HepG2 (cell line): ENCODE measurements at regions not wholly inside any gene's neighbourhood (a gene's known extent, or its start where the extent isn't known, plus 50 kb on each side); places are given as distances from the start of the nearest gene placed in this dataset.

Experiments used
- ATAC-seq: fragments of 200-7000 bp; cut with Tn5 transposase; 3 replicates; pipeline ENCODE4 v1.9.1; 2020; ENCODE audit warnings: mild to moderate bottlenecking, moderate library complexity
- BruUV-seq: library from RNA; stranded (reverse); fragments of 400-500 nt; replicated peaks from 2 replicates; lab custom pipeline; 2021; lab: Mats Ljungman, UMichigan
- CTCF ChIA-PET: fragments of 300-600 bp; formaldehyde crosslinking; extraction: SDS; loops from one replicate; lab custom pipeline; 2021; ENCODE audit warnings: low total read pairs, inconsistent platforms, low intra/inter-chr PET ratio; lab: Yijun Ruan, JAX
- POLR2A ChIA-PET: fragments of 350-600 bp; sonication (Branson Sonifier 250); formaldehyde crosslinking; loops from one replicate; lab custom pipeline; 2020; ENCODE audit warnings: antibody characterized with exemption, inconsistent platforms; lab: Yijun Ruan, JAX
- DNase-seq: peaks from one replicate; pipeline ENCODE4 v3.0.0-alpha.2; 2015; ENCODE audit warnings: low spot score
- FAIRE-seq: peaks from 3 replicates; lab custom pipeline; 2011; peaks lifted over from hg19 to GRCh38; lab: Jason Lieb, UNC
- H2AFZ ChIP-seq: one replicate; pipeline ENCODE4 v1.6.1; 2011; ENCODE audit warnings: low read length, inconsistent platforms
- H3K27ac ChIP-seq: fragments of 300-600 bp; 3 replicates; pipeline ENCODE4 v1.8.0; 2011; ENCODE audit warnings: mixed run types, mild to moderate bottlenecking, mixed read lengths, low read length, inconsistent platforms; ENCODE audit not compliant: insufficient read depth; ENCODE audit errors: extremely low read length
- H3K27me3 ChIP-seq, 2 experiments: fragments of 200-600 bp in 1 of 2; 2 replicates in 1 of 2; 3 replicates in 1 of 2; pipeline versions ENCODE4 v1.6.0 to v1.8.0; 2011; ENCODE audit warnings: low read length in 2 of 2, mild to moderate bottlenecking in 2 of 2, moderate library complexity in 2 of 2, inconsistent platforms in 1 of 2; ENCODE audit not compliant: insufficient read depth in 2 of 2, control insufficient read depth in 1 of 2
- H3K36me3 ChIP-seq, 2 experiments: fragments of 200-600 bp in 1 of 2; replicated peaks in 1 of 2; 2 replicates in 1 of 2; 3 replicates in 1 of 2; pipeline versions ENCODE4 v1.5.1 to v1.8.0; 2011; ENCODE audit warnings: low read length in 2 of 2, inconsistent platforms in 1 of 2; ENCODE audit not compliant: insufficient read depth in 2 of 2, control insufficient read depth in 1 of 2
- H3K4me1 ChIP-seq: 2 replicates; pipeline ENCODE4 v1.5.1; 2012; ENCODE audit warnings: low read length, inconsistent platforms; ENCODE audit not compliant: insufficient read depth
- H3K4me2 ChIP-seq: 2 replicates; pipeline ENCODE4 v1.6.0; 2011; ENCODE audit warnings: low read depth, low read length, inconsistent platforms
- H3K4me3 ChIP-seq, 3 experiments: fragments of 200-600 bp in 1 of 3; sonication (generic), shearing (Covaris generic) in 1 of 3; replicated peaks in 1 of 3; 2 replicates each; pipeline ENCODE4 v1.5.1; 2011 to 2016; ENCODE audit warnings: low read length in 3 of 3, inconsistent platforms in 2 of 3, low read depth in 2 of 3, mild to moderate bottlenecking in 2 of 3, control low read depth in 1 of 3, mixed read lengths in 1 of 3; ENCODE audit not compliant: insufficient read depth in 1 of 3
- H3K79me2 ChIP-seq: one replicate; pipeline ENCODE4 v1.6.1; 2011; ENCODE audit warnings: low read length, inconsistent platforms; ENCODE audit not compliant: insufficient read depth
- H3K9ac ChIP-seq: 2 replicates; pipeline ENCODE4 v1.6.0; 2011; ENCODE audit warnings: mild to moderate bottlenecking, low read depth, low read length, inconsistent platforms; ENCODE audit not compliant: insufficient read depth
- H3K9me3 ChIP-seq: 2 replicates; pipeline ENCODE4 v1.5.1; 2012; ENCODE audit warnings: mild to moderate bottlenecking, low read length
- H4K20me1 ChIP-seq: 2 replicates; pipeline ENCODE4 v1.6.0; 2011; ENCODE audit warnings: inconsistent platforms, mild to moderate bottlenecking, low read length, moderate library complexity; ENCODE audit not compliant: insufficient read depth
- ATF2 ChIP-seq: sonication (generic); formaldehyde crosslinking; IDR thresholded peaks from 2 replicates; pipeline ENCODE4 v1.4.0; 2020; ENCODE audit warnings: missing genetic modification reagents
- ATF4 ChIP-seq, 2 experiments: fragments of 450-650 bp in 1 of 2; sonication (generic) in 1 of 2; formaldehyde crosslinking; IDR thresholded peaks; 2 replicates each; pipeline versions ENCODE4 v1.5.0 to v1.8.0; 2020 to 2022; ENCODE audit warnings: mild to moderate bottlenecking in 1 of 2, missing genetic modification reagents in 1 of 2
- ELF3 ChIP-seq: IDR thresholded peaks from 2 replicates; pipeline ENCODE4 v1.6.1; 2016; ENCODE audit warnings: missing genetic modification reagents, missing compliant biosample characterization
- ELK4 ChIP-seq: sonication (generic); formaldehyde crosslinking; IDR thresholded peaks from 2 replicates; pipeline ENCODE4 v1.9.0; 2021; ENCODE audit warnings: missing genetic modification reagents, borderline replicate concordance
- ERF ChIP-seq: IDR thresholded peaks from 2 replicates; pipeline ENCODE4 v1.6.1; 2018; ENCODE audit warnings: missing biosample characterization, missing genetic modification reagents
- EZH2 ChIP-seq: conservative IDR thresholded peaks from 2 replicates; pipeline ENCODE4 v1.6.1; 2012; ENCODE audit warnings: mild to moderate bottlenecking, low read depth, low read length, moderate library complexity
- HNF4G ChIP-seq, 2 experiments: sonication (generic) in 1 of 2; formaldehyde crosslinking in 1 of 2; IDR thresholded peaks; 2 replicates each; pipeline versions ENCODE4 v1.4.0 to v1.6.1; 2011 to 2020; ENCODE audit warnings: borderline replicate concordance in 2 of 2, low read depth in 2 of 2, mild to moderate bottlenecking in 2 of 2, low read length in 1 of 2, missing genetic modification reagents in 1 of 2, moderate library complexity in 1 of 2
- POLR2A ChIP-seq, 2 experiments: IDR thresholded peaks; 2 replicates each; pipeline ENCODE4 v1.6.1; 2011; ENCODE audit warnings: low read depth in 2 of 2, low read length in 2 of 2, mild to moderate bottlenecking in 1 of 2, moderate library complexity in 1 of 2; ENCODE audit not compliant: insufficient read depth in 1 of 2
- SCMH1 ChIP-seq: sonication (generic); formaldehyde crosslinking; IDR thresholded peaks from 2 replicates; pipeline ENCODE4 v1.9.0; 2021; ENCODE audit warnings: missing genetic modification reagents, mild to moderate bottlenecking, borderline replicate concordance
- TSC22D2 ChIP-seq: sonication (generic); formaldehyde crosslinking; IDR thresholded peaks from 2 replicates; pipeline ENCODE4 v1.5.1; 2020; ENCODE audit warnings: missing genetic modification reagents, mild to moderate bottlenecking, borderline replicate concordance
- ZNF251 ChIP-seq: sonication (generic); formaldehyde crosslinking; IDR thresholded peaks from 2 replicates; pipeline ENCODE4 v1.9.0; 2021; ENCODE audit warnings: mild to moderate bottlenecking, missing genetic modification reagents
- ZNF619 ChIP-seq: sonication (generic); formaldehyde crosslinking; IDR thresholded peaks from 2 replicates; pipeline ENCODE4 v1.4.0; 2020; ENCODE audit warnings: mild to moderate bottlenecking, missing genetic modification reagents
- ZSCAN12 ChIP-seq: sonication (generic); formaldehyde crosslinking; IDR thresholded peaks from 2 replicates; pipeline ENCODE4 v1.9.0; 2021; ENCODE audit warnings: mild to moderate bottlenecking, missing genetic modification reagents
- WGBS: methylation state at CpG from one replicate; pipeline ENCODE4 v1.1.6; 2017; ENCODE audit warnings: low lambda C conversion rate; 5-methylcytosine and 5-hydroxymethylcytosine counted together
- in situ Hi-C: cut with HindIII; loops from 2 replicates; pipeline ENCODE4 v1.10.0; 2017; ENCODE audit warnings: low pct_unique_long_range_greater_than_20kb; ENCODE audit not compliant: extremely low pct_ligation_motif_present
- intact Hi-C: fragments of 100-400 bp; cut with micrococcal nuclease; formaldehyde crosslinking; loops from one replicate; pipeline ENCODE4 v1.10.0; 2022; ENCODE audit not compliant: unreplicated experiment
- TF ChIP-seq, protein P1 (sequence below): fragments of 450-650 bp; IDR thresholded peaks from 2 replicates; pipeline ENCODE4 v1.6.1; 2016

DNA sequence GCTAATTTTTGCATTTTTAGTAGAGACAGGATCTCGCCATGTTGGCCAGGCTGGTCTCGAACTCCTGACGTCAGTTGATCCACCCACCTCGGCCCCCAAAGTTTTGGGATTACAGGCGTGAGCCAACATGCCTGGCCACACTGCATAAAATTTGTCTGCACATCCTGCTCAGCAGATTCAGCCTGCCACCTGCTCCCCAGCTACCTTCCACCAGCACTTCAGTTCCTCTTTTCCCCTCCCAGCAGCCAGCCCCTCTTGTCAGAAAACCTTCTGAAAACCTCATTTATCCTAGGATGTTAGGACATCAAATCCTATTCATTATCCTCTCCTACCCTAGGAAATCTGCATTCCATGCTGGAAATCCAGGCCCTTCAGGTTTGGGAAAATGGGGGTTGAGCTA is 78.2 kb upstream of the CALM2 start:
- no peak for ATAC-seq
- Histone ChIP-seq H3K27me3 (peaks cover 0 to 20% of the 10 kb centered on the region in 2 experiments; a peak in 4 of 5 replicates), H3K4me3 (no peak overlapping the region), H3K4me1 (peaks cover 32% of the 10 kb centered on the region)
- in situ Hi-C loops = no loop called here
- POLR2A ChIA-PET = no interaction called here
- TF ChIP-seq ZSCAN12 (CRISPR knock-in tag) = no peak
- no peak for TF ChIP-seq ZNF251 (CRISPR knock-in tag)
- TF ChIP-seq, protein P1, sequence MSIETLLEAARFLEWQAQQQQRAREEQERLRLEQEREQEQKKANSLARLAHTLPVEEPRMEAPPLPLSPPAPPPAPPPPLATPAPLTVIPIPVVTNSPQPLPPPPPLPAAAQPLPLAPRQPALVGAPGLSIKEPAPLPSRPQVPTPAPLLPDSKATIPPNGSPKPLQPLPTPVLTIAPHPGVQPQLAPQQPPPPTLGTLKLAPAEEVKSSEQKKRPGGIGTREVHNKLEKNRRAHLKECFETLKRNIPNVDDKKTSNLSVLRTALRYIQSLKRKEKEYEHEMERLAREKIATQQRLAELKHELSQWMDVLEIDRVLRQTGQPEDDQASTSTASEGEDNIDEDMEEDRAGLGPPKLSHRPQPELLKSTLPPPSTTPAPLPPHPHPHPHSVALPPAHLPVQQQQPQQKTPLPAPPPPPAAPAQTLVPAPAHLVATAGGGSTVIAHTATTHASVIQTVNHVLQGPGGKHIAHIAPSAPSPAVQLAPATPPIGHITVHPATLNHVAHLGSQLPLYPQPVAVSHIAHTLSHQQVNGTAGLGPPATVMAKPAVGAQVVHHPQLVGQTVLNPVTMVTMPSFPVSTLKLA = no peak
- TF ChIP-seq POLR2A (IDR thresholded peaks at IDR 0.05; ENCODE audit: insufficient read depth in 1 of 2, low read depth in 2 of 2, low read length in 2 of 2) = no peak
- TF ChIP-seq, all 625 proteins: peak for 0
- H3K79me2 ChIP-seq = no peaks in the 10 kb centered on the region
- FAIRE-seq = no peak
- intact Hi-C loops = no loop called here
- H4K20me1 ChIP-seq = no peaks in the 10 kb centered on the region
- no peaks in the 10 kb centered on the region for H3K36me3 ChIP-seq
- 61% methylated on average over 5 of the region's 5 CpGs for WGBS
- no peak overlapping the region for H3K9ac ChIP-seq
- CTCF ChIA-PET = no interaction called here
- H3K27ac ChIP-seq = no peak overlapping the region
- no TSS peak for BruUV-seq
- no peaks in the 10 kb centered on the region for H3K9me3 ChIP-seq
- DNase-seq = no peak
- H3K4me2 ChIP-seq = no peak overlapping the region
- H2AFZ ChIP-seq = no peak overlapping the region

DNA sequence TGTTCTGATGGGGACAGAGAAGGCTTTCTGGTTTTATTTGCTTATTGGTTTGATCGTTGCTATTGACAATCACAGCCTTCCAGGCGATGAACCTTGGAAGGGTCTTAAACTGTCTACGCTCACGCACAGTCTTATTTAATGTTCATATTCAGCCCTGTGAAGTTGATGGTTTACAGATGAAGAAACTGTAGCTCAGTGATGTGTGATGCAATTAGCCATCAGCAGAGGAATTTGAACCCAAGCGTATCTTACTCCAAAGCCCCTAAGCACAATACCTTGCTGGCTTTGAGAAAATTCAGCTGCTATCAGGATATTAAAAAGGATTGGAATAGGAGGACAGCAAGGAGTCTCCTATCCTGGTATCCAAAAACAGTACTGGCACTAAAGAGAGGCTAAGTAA is 77.1 kb upstream of the CALM2 start:
- Histone ChIP-seq H2AFZ (no peak overlapping the region), H4K20me1 (no peaks in the 10 kb centered on the region), H3K9ac (no peak overlapping the region), H3K36me3 (no peaks in the 10 kb centered on the region), H3K27me3 (peaks cover 0 to 27% of the 10 kb centered on the region in 2 experiments; a peak in 4 of 5 replicates), H3K4me1 (peaks cover 32% of the 10 kb centered on the region), H3K4me2 (no peak overlapping the region), H3K27ac (no peak overlapping the region), H3K9me3 (no peaks in the 10 kb centered on the region), H3K79me2 (no peaks in the 10 kb centered on the region), H3K4me3 (no peak overlapping the region)
- in situ Hi-C loops (no loop called here), intact Hi-C loops (no loop called here)
- POLR2A ChIA-PET = no interaction called here
- FAIRE-seq (peak; percentile 78), DNase-seq (peak; percentile 34), ATAC-seq (peak; percentile 18; the same call in 2 of the 3 replicates)
- CTCF ChIA-PET = no interaction called here
- BruUV-seq = no TSS peak
- WGBS = 8% methylated on average over 5 of the region's 5 CpGs
- TF ChIP-seq TSC22D2 (CRISPR knock-in tag) (no peak), ATF4 (CRISPR knock-in tag; IDR thresholded peaks at IDR 0.05) (peak in 1 of 2 experiments; percentile 59; a peak in 1 of 4 replicates), ERF (CRISPR knock-in tag) (no peak), ELK4 (no peak), ATF2 (CRISPR knock-in tag) (no peak), ZNF619 (CRISPR knock-in tag) (no peak), EZH2 (no peak), HNF4G (IDR thresholded peaks at IDR 0.05; ENCODE audit: borderline replicate concordance, low read depth, low read length) (0 out of 2 replicates have a peak, but pooled peaks have one; percentile 25), HNF4G (CRISPR knock-in tag; IDR thresholded peaks at IDR 0.05; ENCODE audit: borderline replicate concordance, low read depth) (no peak), SCMH1 (CRISPR knock-in tag) (no peak), ELF3 (CRISPR knock-in tag) (no peak)
